Lower leg skin (tissue), 3 donors: ENCODE measurements at regions not wholly inside any gene's neighbourhood (a gene's known extent, or its start where the extent isn't known, plus 50 kb on each side); places are given as distances from the start of the nearest gene placed in this dataset.

Source experiments
- CTCF ChIP-seq, 3 donors: fragments of 450-650 bp; IDR thresholded peaks; one replicate each; pipeline ENCODE4 v1.5.1; 2016; ENCODE audit warnings: antibody characterized with exemption in 3 of 3, mild to moderate bottlenecking in 3 of 3, moderate library complexity in 2 of 3
- POLR2A ChIP-seq, 2 donors: fragments of 450-650 bp; IDR thresholded peaks; one replicate each; pipeline ENCODE4 v1.6.1; 2016 to 2017; ENCODE audit warnings: antibody characterized with exemption in 2 of 2, mild to moderate bottlenecking in 1 of 2, moderate library complexity in 1 of 2

- TF ChIP-seq CTCF (IDR thresholded peaks at IDR 0.05) (no peak), POLR2A (IDR thresholded peaks at IDR 0.05) (no peak)
Observed at GRCh38 chr2:19762142-19762541, 139.6 kb downstream of the TTC32 start.
